22Rv1 (cell line): ENCODE measurements at regions not wholly inside any gene's neighbourhood (a gene's known extent, or its start where the extent isn't known, plus 50 kb on each side); places are given as distances from the start of the nearest gene placed in this dataset.

ENCODE experiments used
- H3K27ac ChIP-seq: fragments of 450-650 bp; 2 replicates; pipeline ENCODE4 v1.5.1; 2017
- CTCF ChIP-seq: fragments of 450-650 bp; IDR thresholded peaks from 2 replicates; pipeline ENCODE4 v1.5.1; 2017; ENCODE audit warnings: mild to moderate bottlenecking
- ZFX ChIP-seq: fragments of 450-650 bp; IDR thresholded peaks from 2 replicates; pipeline ENCODE4 v1.6.1; 2017; ENCODE audit warnings: antibody characterized with exemption, borderline replicate concordance

GRCh38 chr5:114953565-114953964 lies 216.1 kb downstream of the TRIM36 start:
- TF ChIP-seq CTCF (no peak), ZFX (no peak)
- H3K27ac ChIP-seq, result no peak overlapping the region

- TF ChIP-seq ZFX (no peak), CTCF (no peak)
- H3K27ac ChIP-seq, result no peak overlapping the region
Observed at GRCh38 chr5:114952876-114953275, 216.8 kb downstream of the TRIM36 start.

GRCh38 chr5:114949756-114950155 lies 220.0 kb downstream of the TRIM36 start:
- TF ChIP-seq CTCF (no peak), ZFX (no peak)
- no peak overlapping the region for H3K27ac ChIP-seq

GRCh38 chr5:114948986-114949621 lies 220.6 kb downstream of the TRIM36 start:
- H3K27ac ChIP-seq, result no peak overlapping the region
- TF ChIP-seq CTCF (no peak), ZFX (no peak)

GRCh38 chr5:114948363-114948762 lies 221.3 kb downstream of the TRIM36 start:
- no peak for TF ChIP-seq CTCF
- no peak for TF ChIP-seq ZFX

GRCh38 chr5:114940709-114941108 lies 229.0 kb downstream of the TRIM36 start:
- no peak for TF ChIP-seq ZFX
- no peak for TF ChIP-seq CTCF
- no peak overlapping the region for H3K27ac ChIP-seq

More at GRCh38 chr5:114948363-114948762, 221.3 kb downstream of the TRIM36 start:
- no peak overlapping the region for H3K27ac ChIP-seq

- TF ChIP-seq CTCF (no peak), ZFX (no peak)
Observed at GRCh38 chr5:114935490-114935889, 234.2 kb downstream of the TRIM36 start.

More at GRCh38 chr5:114935490-114935889, 234.2 kb downstream of the TRIM36 start:
- no peak overlapping the region for H3K27ac ChIP-seq
